ENCODE measurements at regions not wholly inside any gene's neighbourhood (a gene's known extent, or its start where the extent isn't known, plus 50 kb on each side); places are given as distances from the start of the nearest gene placed in this dataset.

- TF ChIP-seq CTCF (IDR thresholded peaks at IDR 0.05) (no peak), POLR2A (IDR thresholded peaks at IDR 0.05) (no peak)
Observed at GRCh38 chr4:32342054-32342453, 1621.9 kb downstream of the PCDH7 start.

Data from adrenal gland (tissue), 5 donors.